Right renal pelvis (tissue), 4 donors: ENCODE measurements at regions not wholly inside any gene's neighbourhood (a gene's known extent, or its start where the extent isn't known, plus 50 kb on each side); places are given as distances from the start of the nearest gene placed in this dataset.

Source experiments
- DNase-seq, 4 donors: peaks; one replicate each; pipeline ENCODE4 v3.0.0-alpha.2; 2013; ENCODE audit warnings: low read depth in 4 of 4, low spot score in 3 of 4, missing footprints in 1 of 4

DNA sequence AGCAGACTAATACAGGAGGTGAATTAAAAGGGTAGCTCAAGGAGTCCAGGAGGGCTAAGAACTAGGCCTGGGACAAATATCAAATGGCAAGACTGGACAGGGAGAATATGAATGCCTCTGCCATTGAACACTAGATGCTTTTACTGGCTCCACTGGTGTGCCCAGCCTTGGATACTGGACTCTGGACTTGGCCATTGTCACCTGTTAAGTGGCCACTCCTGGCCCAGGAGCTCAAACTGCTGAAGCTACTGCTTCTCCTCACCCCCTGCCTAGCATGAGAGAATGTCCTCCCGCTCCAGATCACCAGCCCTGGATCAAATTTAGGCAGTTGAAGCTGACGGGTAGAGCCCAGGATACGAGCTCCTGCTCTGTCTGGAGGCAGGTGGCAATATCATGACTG, 170.8 kb downstream of the DDX1 start:
- DNase-seq = no peak

DNA sequence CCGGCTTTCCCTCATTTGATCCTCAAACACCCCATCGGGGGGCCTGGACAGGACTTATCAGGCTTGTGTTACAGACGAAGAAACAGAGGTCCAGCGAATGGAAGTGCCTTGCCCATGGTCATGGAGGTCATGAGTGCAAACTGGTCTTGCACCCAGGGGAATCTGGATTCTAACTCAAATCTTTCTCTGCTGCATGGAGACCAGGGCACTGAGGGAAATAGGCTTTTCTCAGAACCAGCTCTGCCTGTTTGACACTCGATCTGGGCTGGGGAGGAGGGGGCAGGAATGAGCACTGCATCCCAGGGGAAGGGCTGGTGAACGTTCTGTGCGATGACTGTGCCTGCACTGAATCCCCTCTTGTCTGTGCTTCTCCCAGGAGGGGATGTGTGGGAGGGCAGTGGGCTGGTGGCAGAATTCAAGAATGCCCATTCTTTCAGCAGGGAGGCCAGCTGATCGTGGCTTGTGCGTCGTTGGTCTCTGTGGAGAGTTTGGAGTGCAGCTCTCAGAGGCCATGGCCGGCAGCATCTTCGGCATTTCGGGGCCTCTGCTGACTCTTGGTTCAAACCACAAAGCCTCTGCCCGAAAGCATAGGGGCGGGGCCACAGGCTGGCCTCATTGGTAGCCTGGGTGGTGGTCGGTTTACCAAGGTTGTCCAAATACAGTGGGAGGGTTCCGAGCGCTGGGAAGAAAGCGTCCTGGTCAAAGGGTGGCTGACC, 171.6 kb downstream of the DDX1 start:
- DNase-seq = no peak

DNA sequence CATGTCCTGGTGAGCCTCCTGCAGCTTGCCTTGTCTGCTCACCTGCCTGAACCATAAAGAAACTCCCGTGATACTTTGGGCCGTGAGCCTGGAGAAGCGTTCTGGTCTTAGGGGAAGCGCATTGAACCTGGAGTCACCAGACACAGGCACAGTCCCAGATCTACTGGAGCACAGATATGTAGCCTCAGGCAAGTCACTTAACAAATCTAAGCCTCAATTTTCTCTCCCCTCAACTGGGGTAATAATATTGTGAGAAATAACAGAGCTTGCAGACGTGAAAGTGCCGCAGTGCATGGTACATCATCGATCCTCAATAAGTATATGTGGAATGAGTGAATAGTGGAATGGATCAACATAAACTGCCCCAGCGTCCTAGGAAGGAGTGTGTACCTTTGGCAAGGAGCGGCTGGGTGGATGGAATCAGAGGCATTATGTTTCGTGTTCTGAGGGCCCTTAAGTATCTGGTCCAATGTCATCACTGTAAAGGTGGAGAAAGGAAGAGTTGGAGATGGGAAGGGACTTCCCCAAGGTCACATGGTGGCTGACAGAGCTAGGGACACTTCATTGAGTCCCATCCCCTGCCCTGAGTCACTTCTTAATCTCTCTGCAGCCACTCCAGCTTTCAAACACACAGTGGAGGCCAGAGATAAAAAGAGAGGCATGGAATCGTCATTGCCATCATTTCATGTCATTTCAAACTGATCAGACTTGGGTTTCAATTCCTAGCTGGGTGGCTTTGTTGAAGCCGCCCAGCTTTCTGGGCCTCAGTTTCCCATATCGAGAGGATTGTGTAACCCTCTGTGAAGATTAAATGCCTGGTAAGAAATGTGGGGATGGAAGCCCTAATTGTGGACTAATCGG, 172.4 kb downstream of the DDX1 start:
- DNase-seq = no peak

DNA sequence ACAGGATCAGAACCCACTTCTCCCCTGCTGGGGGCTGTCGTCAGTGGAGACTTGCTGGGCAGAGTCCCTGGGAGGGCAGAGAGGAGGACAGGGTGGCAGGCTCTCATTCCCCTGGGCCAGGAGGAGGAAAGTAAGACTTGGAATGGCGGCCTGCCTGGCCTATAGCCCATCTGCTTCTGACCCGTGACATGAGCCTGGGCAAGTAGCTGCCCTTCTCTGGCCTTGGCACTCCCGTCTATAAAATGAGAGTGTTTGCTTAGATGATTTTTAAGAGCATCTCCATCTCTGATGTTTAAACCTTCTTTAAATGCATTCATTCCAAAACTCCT, 173.0 kb downstream of the DDX1 start:
- DNase-seq = no peak

DNA sequence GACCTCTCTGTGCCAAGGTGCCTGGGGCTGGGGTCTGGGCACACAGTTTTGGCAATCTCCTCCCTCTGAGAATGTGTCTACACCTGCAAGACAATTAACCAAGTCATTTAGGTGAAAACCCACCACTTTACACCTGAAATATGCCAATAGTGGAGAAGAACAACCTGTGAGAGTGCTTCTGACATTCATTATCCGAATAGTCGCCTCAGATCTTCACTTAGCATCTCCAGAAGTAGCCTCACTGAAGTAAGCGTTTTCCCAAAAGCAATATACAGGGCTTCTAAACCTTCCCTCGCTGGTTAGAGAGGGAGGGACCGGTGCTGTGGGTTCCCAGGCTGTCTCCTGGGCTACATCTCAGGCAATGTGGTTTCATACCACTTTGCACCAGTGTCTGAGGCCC, 173.5 kb downstream of the DDX1 start:
- DNase-seq = no peak

DNA sequence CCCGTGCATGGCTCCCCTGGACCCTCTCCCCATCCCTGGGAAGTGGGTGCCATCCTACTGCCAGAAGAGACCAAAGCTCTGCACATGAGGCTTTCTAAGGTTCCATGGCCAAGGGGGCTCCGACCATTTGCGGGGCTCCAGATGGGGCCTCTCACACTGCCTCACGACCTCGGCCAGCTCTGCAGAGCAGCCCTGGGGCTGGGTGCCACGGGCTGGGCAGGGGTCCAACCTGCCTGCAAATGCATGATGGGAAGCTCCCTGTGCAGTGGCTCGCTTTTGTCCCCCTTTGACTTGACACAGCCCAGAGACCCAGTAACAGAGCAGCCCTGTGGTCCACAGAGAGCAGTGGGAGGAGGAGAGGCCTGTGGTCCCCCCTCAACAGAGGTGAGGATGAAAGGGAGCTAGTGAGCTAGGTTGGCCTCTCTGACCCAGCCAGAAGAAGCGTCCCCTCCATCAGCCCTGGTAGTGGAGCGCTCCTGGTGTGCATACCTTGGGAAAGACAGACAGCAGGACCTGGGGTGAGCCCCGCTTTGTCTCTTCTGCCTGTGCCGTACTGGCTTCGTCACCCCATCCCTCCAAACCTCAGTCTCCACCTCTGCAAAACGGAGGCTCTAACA, 174.1 kb downstream of the DDX1 start:
- no peak for DNase-seq

DNA sequence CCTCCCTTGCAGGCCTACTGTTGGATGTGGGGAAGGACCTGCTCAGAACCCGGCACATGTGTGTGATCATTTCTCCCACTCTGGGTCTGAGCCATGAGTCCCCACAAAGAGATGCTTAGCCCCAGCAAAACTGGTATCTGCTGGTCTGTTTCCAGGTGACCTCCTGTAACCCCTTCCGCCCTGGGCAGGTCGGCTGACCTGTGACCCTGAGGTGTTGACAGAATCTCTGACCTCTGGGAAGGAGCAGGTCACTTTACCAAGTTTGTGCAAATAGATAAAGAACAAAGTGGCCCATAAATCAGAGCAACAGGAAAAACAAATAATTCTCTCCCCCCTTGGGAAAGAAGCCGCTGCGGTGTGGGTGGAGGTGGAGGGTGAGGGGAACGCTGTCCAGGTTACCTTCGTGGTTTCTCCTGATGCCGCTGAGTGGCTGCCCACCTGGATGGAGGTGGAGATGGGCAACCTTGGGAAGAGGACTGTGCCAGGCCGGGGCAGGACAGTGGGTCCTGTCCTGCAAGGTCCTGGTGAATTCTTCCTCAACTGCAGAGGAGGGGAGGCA, 174.0 kb upstream of the MYCN start:
- DNase-seq = no peak

DNA sequence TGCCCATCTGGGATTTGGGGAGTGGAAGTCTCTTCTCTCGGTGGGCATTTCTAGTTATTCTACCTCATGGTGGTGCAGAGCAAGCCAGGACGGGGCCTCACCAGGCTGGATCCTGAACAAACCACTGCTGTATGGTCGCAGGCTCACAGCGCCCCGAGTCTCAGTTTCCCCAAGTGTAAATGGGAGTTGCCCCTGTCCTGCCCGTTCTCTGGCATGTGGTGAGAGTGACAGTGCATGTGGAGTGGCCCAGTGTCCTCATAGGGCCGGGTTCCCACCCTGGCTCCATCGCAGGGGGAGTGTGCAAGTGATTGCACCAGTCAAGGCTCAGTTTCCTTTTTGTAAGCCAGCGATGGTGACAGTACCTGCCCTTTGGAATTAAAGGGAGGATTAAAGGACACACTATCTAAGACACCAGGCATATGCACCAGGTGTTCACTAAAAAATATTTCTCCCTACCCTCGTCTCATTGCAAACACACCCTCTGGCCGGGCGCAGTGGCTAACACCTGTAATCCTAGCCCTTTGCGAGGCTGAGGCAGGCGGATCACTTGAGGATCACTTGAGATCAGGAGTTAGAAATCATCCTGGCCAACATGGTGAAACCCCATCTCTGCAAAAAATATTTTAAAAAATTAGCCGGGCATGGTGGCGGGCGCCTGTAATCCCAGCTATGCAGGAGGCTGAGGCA, 173.3 kb upstream of the MYCN start:
- no peak for DNase-seq

DNA sequence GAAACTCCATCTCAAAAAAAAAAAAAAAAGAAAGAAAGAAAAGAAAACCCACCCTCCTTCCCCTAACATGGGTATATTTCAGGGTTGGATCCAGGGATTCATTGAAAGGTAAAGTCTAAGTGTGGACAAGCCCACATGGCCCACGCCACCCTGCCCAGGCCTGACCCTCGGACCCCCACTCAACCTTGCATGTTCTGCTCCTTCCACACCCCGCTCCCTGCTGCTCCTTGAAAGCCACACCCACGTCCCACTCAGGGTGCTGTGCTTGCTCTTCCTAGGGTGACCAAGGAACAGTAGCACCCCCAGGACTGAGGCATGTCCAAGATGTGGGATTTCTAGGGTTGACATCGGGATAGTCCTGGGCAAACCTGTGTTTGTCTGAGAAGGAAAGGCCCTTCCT, 172.7 kb upstream of the MYCN start:
- no peak for DNase-seq

DNA sequence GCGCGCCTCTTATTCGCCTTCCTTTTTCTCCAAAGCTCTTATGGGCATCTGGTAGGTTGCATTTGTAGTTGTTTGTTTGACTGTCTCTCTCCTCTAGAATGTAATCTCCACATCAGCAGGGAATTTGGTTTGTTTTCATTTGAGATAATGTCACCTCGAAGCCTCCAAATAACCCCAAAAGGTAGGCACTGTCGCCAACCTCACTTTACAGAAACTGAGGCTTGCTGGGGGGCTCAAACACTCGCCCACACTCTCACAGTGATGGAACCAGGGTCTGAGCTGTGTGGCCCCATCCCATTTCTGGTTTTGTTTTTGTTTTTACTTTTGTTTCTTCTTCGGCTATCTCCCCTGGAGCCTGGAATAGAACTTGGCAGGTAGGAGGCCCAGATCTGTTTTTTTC, 172.2 kb upstream of the MYCN start:
- no peak for DNase-seq

DNA sequence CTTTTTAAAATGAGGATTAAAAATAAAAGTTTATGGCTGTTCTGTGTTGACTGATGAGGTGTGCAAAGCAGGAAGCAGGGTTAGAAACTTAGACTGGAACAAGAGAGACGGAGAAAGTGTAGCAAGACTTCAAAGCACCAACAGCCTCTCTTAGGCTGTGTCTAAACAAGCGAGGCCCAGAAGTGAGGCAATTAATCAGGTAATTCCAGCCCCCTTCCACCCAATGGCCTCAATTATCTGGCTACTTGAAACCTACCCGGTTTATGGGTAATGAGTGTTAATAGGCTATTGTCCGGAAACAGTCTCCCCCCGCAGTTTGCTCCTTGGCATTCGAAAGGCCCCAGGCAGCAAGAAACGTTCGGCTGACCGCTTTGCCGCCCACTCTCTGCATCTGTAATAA, 171.7 kb upstream of the MYCN start:
- DNase-seq = no peak

DNA sequence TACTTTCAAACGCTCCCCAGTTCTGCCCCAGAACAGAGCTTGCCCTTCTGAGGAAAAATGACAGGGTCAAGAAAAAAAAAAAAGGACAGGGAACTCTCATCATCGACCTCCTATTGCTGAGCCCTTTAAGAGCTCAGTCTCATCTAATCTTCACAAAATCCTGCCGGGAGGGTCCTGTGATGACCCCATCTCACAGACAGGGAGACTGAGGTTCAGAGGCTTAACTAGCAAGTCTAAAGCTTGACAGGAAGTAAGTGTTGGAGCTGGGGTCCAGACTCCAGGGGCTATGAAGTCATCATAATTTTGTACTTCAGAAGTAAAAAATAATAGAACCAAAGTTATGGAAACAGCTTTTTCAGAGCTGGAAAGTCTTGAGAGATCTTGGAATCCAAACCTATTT, 171.1 kb upstream of the MYCN start:
- DNase-seq = no peak

DNA sequence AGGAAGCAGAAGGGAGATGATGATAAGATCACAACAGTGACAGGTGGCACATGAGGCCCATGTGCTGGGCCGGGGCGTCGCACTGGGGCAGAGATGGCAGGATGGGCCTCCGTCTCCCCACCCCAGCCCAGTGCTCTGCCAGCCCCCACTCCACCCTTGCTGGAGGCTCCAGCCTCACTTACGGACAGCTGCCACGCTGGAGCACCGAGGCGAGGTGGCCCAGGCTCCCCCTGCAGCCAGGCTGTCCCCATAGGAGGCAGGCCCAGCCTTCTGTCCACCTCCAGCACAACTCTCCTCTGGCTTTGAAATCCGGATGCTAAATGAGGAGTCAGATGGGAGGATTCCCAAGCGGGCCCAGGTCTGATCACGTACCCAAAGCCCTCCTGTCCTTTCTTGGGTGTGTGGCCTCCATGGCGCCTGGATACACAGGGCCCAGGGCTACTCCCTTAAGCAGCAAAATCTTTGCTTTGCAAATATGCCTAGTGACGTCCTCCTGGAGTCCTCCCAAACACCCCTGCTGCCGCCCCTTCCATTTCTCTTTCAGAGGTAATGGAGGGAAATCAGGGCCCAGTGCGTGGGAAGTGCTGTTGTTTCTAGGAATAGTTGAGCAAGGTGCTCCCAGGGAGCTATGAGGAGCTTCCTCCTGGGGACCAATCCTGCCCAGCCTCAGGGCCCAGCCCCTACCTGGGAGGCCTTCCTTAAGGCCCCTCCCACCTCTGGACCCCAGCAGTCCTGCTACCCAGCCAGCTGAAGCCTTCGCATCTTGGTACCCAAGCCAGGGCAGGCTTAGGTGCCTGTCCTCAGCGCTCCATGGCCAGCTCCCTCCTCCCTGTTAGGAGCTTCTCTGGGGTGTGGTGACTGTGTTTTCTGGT, 170.4 kb upstream of the MYCN start:
- no peak for DNase-seq

DNA sequence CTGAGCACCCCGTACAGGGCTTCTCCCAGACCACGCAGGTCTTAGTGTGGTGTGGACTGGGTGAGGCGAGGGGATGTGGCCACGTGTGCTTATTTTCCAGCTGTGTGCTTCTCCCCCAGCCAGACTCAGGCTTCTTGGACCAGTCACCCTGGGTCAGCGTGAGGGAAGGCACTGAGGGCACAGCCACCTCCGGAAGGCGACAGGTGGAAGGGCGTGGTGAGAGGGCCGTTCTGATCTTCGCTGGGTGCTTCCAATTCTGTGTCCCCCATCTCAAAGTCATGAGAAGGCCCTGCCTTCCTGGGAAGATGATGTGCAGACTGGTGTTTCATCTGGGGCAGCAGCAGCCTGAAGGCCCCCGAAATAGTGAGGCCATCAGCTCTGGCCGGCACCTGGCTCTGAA, 169.7 kb upstream of the MYCN start:
- DNase-seq = no peak

DNA sequence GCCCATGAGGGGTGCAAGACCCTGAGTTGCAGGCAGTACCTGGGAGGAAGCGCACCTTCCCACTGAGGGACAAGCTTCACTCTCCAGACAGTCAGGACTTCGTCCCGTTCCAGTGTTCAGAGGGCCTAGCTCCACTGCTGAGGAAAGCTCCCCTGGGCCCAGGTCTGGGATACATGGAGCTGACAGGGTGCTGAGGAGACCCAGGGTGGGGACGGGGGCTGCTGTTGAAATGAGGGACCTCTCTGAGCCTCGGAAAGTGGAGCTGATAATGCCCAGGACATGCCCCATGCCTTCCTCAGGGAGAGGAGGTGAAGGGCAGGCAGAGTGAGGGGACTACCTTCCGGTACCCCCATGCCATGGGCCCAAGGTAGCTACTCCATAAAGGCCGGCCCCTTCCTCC, 169.2 kb upstream of the MYCN start:
- DNase-seq = no peak

DNA sequence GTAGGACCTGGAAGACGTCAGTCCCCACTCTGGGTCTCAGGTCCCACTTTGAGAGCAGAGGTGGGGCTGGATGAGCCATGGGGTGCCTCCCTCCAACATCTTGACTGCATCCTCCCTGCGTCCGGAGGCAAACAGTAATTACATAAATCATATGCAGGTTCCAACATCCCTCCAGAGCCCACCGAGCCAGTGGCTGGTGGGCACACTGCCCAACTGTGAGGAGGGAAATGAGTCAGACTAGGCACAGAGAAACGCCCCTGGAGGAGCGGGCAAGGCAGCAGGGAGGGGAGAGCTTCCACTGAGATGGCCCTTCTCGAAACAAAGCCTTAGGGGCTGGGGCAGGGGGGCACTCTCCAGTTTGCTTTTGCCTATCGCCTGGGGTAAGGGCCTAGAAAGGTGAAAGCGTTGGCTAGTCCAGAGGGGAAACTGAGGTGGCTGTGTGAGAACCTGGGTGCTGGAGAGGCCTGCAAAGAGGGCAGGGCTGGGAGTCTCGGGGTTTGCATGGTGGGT, 168.2 kb upstream of the MYCN start:
- no peak for DNase-seq

DNA sequence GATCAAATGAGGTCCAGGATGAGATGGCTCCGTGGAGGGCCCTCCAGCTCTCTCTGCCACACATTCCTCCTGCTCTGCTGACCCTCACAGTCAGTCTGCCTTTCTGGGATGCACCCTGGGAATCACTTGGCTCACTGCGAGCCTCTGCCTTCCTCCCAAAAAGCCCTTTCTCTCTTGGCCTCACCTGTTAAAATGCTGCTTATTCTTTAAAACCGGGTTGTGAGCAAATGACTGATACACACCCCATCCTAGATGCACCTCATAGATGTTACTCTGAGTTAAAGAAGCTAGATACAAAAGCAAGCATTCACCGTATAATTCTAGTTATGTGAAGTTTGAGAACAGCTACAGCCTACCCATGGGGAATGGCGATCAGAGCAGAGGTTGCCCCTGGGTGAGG, 167.7 kb upstream of the MYCN start:
- no peak for DNase-seq

DNA sequence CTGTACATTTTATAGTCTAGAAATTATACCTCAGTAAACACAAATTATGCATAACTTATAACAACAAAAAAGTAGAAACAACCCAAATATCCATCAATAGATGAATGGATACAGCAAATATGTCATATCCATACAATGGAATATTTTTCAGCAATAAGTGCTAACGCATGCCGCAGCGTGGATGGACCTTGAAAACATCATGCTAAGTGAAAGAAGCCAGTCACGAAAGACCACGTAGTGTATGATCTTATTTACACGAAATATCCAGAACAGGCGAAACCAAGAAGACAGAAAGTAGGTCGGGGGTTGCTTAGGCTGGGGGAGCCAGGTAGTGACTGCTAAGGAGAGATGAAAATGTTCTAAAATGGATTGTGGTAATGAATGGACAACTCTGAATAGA, 167.1 kb upstream of the MYCN start:
- DNase-seq = no peak

DNA sequence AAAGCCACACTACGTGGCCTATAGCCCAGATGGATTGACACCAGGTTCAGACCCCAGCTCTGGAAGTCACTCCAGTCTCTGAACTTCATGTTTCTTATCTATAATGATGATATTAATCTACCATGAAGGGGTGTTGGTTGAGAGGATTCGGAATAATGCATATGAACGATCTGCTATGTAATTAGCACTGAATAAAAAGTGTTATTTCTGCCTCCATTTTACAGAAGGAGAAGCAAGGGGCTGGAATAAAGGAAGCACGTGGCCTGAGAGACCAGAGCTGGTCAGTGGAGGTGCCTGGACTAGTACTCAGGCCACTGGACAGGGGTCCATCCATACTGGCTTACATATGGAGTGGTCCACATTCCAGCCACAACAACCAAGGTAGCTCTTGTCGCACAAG, 166.5 kb upstream of the MYCN start:
- DNase-seq = no peak
